Endothelial cell (in vitro differentiated cells): ENCODE measurements at regions not wholly inside any gene's neighbourhood (a gene's known extent, or its start where the extent isn't known, plus 50 kb on each side); places are given as distances from the start of the nearest gene placed in this dataset.

Experiments
- DNase-seq: peaks from one replicate; pipeline ENCODE4 v3.0.0; 2021; ENCODE audit warnings: low spot score
- H3K27ac Mint-ChIP-seq: one replicate; pipeline ENCODE4 v1.8.0; 2021; ENCODE audit warnings: mixed read lengths, inconsistent platforms; ENCODE audit not compliant: unreplicated experiment
- H3K27me3 Mint-ChIP-seq: one replicate; pipeline ENCODE4 v1.8.0; 2021; ENCODE audit warnings: mild to moderate bottlenecking, moderate library complexity, mixed read lengths, inconsistent platforms; ENCODE audit not compliant: unreplicated experiment
- H3K36me3 Mint-ChIP-seq: one replicate; pipeline ENCODE4 v1.8.0; 2021; ENCODE audit warnings: mild to moderate bottlenecking, low read depth, mixed read lengths, inconsistent platforms; ENCODE audit not compliant: unreplicated experiment
- H3K4me1 Mint-ChIP-seq: one replicate; pipeline ENCODE4 v1.8.0; 2021; ENCODE audit warnings: mild to moderate bottlenecking, mixed read lengths, inconsistent platforms; ENCODE audit not compliant: unreplicated experiment
- H3K4me3 Mint-ChIP-seq: one replicate; pipeline ENCODE4 v1.8.0; 2021; ENCODE audit warnings: mild to moderate bottlenecking, mixed read lengths, inconsistent platforms; ENCODE audit not compliant: unreplicated experiment
- H3K9me3 Mint-ChIP-seq: one replicate; pipeline ENCODE4 v1.8.0; 2021; ENCODE audit warnings: mixed read lengths, inconsistent platforms; ENCODE audit not compliant: unreplicated experiment
- CTCF ChIP-seq: fragments of 200-600 bp; sonication (generic); IDR thresholded peaks from one replicate; pipeline ENCODE4 v1.5.0; 2021; ENCODE audit warnings: antibody characterized with exemption; ENCODE audit not compliant: unreplicated experiment

GRCh38 chr16:35377142-35377541 lies 1917.7 kb downstream of the TP53TG3F start:
- no peak for DNase-seq

GRCh38 chr16:35386619-35387018 lies 1927.2 kb downstream of the TP53TG3F start:
- Mint-ChIP-seq H3K27me3 (no peaks in the 10 kb centered on the region), H3K36me3 (no peaks in the 10 kb centered on the region), H3K4me3 (no peak overlapping the region), H3K4me1 (no peaks in the 10 kb centered on the region), H3K27ac (no peak overlapping the region), H3K9me3 (peaks cover 21% of the 10 kb centered on the region)
- no peak for TF ChIP-seq CTCF
- no peak for DNase-seq

More at GRCh38 chr16:35377142-35377541, 1917.7 kb downstream of the TP53TG3F start:
- TF ChIP-seq CTCF, result no peak
- no peaks in the 10 kb centered on the region for H3K36me3 Mint-ChIP-seq
- H3K4me1 Mint-ChIP-seq, result no peaks in the 10 kb centered on the region
- H3K27ac Mint-ChIP-seq, result no peak overlapping the region
- no peak overlapping the region for H3K4me3 Mint-ChIP-seq
- H3K9me3 Mint-ChIP-seq, result peaks cover 17% of the 10 kb centered on the region
- no peaks in the 10 kb centered on the region for H3K27me3 Mint-ChIP-seq

GRCh38 chr16:35391328-35391727 lies 1931.9 kb downstream of the TP53TG3F start:
- no peak overlapping the region for H3K4me3 Mint-ChIP-seq
- no peaks in the 10 kb centered on the region for H3K4me1 Mint-ChIP-seq
- no peak for TF ChIP-seq CTCF
- peaks cover 5% of the 10 kb centered on the region for H3K36me3 Mint-ChIP-seq
- no peak overlapping the region for H3K27ac Mint-ChIP-seq
- peaks cover 17% of the 10 kb centered on the region for H3K9me3 Mint-ChIP-seq
- no peak for DNase-seq
- H3K27me3 Mint-ChIP-seq, result peaks cover 6% of the 10 kb centered on the region

GRCh38 chr16:35398180-35398579 lies 1938.8 kb downstream of the TP53TG3F start:
- Mint-ChIP-seq H3K27me3 (peaks cover 15% of the 10 kb centered on the region), H3K36me3 (peaks cover 13% of the 10 kb centered on the region), H3K27ac (no peak overlapping the region), H3K4me1 (no peaks in the 10 kb centered on the region), H3K9me3 (peaks cover 35% of the 10 kb centered on the region), H3K4me3 (no peak overlapping the region)
- no peak for DNase-seq
- no peak for TF ChIP-seq CTCF

- TF ChIP-seq CTCF, result no peak
- H3K9me3 Mint-ChIP-seq, result peaks cover 32% of the 10 kb centered on the region
- no peak for DNase-seq
- no peak overlapping the region for H3K27ac Mint-ChIP-seq
- H3K27me3 Mint-ChIP-seq, result peaks cover 14% of the 10 kb centered on the region
- H3K36me3 Mint-ChIP-seq, result peaks cover 13% of the 10 kb centered on the region
- H3K4me1 Mint-ChIP-seq, result no peaks in the 10 kb centered on the region
- no peak overlapping the region for H3K4me3 Mint-ChIP-seq
These were observed 1939.7 kb downstream of the TP53TG3F start for GRCh38 chr16:35399133-35399532.
